ENCODE measurements at regions not wholly inside any gene's neighbourhood (a gene's known extent, or its start where the extent isn't known, plus 50 kb on each side); places are given as distances from the start of the nearest gene placed in this dataset.

DNA sequence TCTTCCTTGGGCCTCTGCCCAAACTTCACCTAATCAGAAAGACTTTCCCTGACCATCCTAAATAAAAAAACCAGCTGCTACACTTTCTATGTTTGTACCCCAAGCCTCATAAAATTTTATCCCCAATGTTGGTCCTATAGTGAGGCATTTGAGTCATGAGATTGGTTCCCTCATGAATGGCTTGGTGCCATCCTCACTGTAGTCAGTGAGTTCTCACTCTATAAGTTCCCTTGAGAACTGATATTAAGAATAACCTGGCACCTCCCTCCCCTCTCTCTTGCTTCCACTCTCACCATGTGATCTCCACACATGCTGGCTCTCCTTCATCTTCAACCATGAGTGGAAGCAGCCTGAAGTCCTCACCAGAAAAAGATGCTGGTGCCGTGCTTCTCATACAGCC lies 316.9 kb upstream of the PRDM1 start:
- TF ChIP-seq POLR2A (IDR thresholded peaks at IDR 0.05) = no peak
- TF ChIP-seq, protein P1, sequence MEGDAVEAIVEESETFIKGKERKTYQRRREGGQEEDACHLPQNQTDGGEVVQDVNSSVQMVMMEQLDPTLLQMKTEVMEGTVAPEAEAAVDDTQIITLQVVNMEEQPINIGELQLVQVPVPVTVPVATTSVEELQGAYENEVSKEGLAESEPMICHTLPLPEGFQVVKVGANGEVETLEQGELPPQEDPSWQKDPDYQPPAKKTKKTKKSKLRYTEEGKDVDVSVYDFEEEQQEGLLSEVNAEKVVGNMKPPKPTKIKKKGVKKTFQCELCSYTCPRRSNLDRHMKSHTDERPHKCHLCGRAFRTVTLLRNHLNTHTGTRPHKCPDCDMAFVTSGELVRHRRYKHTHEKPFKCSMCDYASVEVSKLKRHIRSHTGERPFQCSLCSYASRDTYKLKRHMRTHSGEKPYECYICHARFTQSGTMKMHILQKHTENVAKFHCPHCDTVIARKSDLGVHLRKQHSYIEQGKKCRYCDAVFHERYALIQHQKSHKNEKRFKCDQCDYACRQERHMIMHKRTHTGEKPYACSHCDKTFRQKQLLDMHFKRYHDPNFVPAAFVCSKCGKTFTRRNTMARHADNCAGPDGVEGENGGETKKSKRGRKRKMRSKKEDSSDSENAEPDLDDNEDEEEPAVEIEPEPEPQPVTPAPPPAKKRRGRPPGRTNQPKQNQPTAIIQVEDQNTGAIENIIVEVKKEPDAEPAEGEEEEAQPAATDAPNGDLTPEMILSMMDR (IDR thresholded peaks at IDR 0.05 in 4 of 5, conservative IDR thresholded peaks at IDR 0.05 in 1 of 5) = no peak

All from gastrocnemius medialis (tissue), 4 donors.